NCI-H128 (cell line): ENCODE measurements at regions not wholly inside any gene's neighbourhood (a gene's known extent, or its start where the extent isn't known, plus 50 kb on each side); places are given as distances from the start of the nearest gene placed in this dataset.

Experiments used
- DNase-seq: peaks from one replicate; lab custom pipeline; 2025; ENCODE audit not compliant: unreplicated experiment; lab: John Stamatoyannopoulos, UW

DNA sequence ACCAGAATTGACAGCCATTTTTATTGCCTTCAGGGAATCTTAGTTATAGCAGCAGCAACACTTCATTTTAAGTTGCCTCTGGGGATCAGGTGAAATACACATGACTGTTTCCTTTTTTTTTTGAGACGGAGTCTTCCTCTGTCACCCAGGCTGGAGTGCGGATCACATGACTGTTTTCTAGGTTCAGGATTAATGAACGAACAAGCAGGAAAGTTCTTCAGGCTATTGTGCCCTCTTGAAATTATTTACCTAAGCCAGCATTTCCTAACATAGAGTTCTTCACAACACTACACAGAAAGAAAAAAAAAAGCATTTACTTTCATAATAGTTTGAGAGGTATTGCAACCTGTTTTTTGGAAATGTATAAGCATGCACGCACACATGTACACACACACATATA is 2032.8 kb downstream of the PCDH7 start:
- DNase-seq = no peak

DNA sequence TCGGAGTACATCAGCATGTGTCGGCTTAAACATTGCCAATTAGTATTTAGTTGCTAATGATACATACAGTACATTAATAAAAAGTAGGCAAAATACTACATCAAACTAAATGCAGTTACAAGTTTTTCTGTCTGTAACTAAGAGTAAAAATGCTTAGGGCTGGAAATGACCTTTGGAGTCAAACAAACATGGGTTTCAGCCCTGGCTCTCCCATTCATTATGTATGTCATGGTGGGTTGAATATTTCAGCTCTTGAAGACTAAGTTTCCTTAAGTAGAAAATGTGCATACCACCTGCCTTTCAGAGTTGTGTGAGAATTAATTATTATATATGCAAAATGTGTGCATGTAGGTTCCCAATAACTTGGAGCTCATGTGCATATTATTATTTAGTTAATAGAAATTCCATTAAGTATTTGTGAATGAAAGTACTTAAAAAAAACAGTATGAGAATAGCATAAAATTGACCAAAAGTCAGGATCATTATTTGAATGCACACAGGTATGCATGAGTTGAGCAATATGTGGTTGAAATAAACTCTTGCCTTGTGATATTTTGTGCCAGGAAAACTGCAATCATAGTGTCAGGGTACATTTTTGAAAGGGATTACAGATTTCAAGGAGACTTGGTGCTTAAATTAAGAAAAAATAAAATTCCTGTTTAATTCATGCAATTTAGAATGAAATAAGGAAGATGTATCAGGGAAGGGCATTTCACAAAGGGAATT is 2048.7 kb downstream of the PCDH7 start:
- DNase-seq = no peak

DNA sequence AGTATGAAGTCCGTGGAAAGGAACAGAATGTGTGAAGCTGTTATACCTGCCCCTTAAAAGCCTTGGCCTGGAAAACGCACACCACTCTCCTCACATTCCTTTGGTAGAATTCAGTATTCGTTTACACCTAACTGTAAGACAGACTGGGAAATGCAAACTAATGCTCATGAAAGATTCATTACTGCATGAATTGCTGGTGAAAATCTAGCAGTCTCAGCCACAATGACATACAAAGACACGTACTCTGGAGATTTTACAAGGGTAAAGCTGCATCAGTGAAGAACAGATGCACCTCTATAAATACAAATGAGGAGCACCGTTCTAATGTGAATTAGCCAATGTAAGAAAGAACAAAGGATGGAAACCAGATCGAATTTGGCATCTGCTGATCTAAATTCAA is 2051.3 kb downstream of the PCDH7 start:
- DNase-seq = no peak

DNA sequence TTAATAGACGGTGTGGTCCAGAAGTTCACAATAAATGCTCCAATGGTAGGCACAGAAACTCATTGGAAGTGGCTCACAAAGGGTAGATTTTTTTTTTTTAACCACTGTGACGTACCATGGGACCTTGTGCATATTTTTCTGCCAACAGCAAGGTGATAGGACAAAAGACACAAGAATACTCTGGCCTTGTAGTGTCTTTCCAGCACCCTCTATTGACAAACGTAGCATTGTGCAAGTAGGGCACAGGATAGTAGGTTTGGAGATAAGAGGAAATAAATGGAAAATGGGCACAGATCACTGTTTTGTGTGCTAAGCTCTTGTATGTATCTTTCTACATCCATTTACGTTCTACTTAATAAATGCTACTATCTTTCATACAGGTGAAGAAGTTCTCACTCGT is 2054.9 kb downstream of the PCDH7 start:
- DNase-seq = no peak

DNA sequence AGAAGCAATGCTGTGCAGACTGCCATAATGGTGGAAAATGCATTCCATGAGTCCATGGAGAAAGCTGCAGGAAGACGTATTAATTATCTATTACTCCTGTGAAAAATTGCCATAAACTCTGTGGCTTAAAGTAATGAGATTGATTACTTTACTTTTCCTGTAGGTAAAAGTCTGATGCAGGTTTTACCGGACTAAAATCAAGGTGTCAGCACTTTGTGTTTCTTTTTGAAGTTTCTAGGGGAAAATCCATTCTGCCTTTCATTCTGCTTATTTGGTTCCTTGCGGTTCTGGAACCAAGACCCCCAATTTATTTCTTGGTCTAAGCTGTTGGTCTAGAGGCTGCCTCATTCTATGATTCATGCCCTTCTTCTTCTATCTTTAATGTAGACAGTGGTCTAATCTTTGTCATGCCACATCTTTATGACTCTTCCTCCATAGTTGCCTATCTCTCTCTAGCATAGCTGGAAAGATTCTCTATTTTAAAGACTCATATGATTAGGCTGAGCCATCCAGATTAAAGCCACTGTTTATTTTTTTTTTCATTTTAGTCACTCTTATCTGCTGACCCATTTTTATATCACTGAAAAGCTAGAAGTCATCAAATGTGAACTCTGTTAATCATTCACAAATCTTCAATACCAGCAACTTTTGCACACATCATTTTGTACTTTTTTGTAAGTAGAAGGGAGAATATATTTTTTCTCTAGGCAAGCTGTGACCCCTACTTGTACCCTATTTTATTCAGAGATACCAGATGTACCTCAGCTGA is 2056.4 kb downstream of the PCDH7 start:
- no peak for DNase-seq

DNA sequence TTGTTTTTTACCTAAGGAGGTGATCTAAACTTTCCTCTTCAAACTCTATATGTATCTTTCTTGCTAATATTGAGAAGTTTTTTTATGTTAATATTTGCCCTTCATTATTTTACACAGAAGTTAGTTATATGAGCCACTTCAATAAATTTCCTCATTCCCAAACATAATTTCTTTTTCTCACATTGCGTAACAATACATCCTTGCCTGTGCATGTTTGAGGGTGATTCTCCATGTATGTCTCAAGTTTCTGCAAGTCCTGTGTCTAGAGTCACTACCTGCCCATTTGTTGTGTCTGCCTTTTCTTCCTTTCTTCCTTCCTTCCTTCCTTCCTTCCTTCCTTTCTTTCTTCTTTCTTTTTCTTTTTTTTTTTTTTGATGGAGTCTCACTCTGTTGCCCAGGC is 2057.9 kb downstream of the PCDH7 start:
- DNase-seq = no peak

DNA sequence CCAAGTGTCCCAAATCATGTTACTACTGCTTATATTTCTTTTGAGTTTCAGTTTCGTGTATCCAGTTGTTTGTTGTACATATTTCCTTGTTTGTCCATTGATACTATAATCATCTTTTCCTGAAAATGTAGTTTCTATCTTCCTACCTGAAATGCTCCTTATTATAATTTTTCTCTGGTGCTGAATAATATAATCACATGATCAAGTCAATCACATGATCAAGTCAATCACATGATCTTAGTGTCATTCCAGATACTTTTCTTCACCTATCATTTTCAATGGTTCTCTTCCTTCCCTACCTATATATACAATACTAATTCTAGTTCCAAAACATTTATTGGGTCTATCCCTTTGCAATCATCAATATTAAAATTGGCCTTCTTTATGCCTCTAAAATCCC is 2058.8 kb downstream of the PCDH7 start:
- DNase-seq = no peak

DNA sequence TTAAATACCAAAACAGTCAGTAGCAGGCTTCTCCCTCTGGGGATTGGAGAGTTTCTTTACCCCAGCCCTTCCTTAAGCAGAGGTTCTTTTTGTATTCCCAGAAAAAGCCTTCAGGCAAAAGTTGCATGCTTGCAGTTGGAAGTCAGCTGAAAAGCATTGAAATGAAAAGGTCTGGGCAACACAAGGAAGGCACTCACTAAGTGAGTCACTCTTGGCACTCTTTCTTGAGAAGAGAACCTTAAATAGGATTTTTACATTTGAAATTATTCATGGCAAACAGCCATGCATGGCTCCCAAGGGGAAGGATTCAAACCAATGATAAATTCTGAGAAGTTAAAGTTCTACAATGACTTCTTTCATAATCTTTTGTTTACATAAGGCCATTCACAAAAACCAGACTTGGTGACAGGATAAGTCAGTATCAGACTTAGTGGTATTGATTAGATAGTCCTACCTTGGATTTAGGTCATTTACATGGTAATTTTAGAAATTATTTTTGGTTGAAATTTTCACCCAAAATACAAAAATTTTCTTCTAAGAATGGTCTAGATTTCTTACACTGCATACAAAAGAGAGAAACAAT is 2068.9 kb downstream of the PCDH7 start:
- DNase-seq = no peak

DNA sequence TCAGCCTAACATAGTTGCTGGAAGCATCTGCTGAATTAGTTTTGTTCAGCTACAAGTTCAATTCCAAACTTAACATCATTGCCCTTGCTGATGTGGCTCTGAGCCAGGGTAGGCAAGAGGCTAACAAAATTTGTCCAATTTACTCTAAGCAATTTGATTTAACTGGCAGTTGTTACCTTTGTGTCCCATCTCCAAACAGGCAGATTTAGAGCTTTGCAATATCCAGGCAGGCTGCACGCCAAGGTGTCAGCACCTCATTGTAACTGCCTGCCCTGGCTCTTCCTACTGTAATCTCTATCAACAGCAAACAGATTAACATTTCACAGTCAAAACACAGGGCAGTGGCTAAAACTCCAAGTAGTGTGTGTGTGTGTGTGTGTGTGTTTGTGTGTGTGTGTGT is 2070.6 kb downstream of the PCDH7 start:
- no peak for DNase-seq

DNA sequence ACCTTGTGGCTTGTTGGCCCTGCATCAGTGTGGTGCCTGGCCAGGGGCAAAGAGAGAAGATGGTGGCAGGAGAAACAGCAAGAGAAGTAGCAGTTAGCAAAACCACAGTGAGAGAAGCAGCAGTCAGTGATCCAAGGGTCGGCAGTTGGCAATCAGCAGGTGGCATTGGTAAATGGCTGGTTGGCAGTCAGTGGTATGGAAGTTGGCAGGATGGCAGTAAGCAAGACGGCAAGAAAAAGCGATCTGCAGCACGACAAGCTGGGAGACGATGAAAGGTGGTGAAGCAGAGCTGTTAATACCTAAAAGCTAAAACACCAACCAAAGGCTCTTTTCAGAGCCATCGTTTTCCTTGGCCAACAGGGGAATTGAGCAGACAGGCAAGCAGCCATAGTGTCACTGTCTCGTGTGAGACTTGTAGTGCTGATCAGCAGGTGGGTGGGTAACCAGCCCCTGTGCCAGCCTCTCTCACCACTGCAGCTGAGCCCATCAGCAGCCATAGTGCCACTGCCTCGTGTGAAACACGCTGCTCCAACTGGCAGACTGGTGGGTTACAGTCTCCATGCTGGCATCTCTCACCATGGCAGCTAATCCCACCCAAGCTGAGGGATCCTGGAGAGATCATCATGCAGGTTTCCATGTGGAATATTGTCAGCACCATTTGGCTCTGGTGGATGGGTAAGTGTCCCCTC is 2078.4 kb downstream of the PCDH7 start:
- DNase-seq = no peak

DNA sequence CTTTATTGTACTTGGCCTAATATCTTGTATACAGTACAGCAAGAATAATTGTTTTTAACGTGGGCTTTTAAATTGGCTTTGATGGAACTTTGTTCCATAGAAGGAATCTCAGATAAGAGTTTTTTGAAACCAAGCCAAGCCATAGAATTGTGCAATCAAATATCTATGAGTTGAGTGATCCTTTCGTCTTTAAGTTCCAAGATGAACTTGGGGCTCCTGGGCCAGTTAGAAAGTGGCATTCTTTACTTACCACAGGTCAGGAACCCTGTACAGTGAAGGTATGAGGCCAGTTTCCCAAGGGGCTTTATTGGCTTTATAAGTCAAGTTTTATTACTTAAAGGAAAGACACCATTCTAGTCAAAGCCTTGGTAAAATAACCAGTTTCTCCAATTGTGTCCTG is 2104.2 kb downstream of the PCDH7 start:
- DNase-seq = no peak

DNA sequence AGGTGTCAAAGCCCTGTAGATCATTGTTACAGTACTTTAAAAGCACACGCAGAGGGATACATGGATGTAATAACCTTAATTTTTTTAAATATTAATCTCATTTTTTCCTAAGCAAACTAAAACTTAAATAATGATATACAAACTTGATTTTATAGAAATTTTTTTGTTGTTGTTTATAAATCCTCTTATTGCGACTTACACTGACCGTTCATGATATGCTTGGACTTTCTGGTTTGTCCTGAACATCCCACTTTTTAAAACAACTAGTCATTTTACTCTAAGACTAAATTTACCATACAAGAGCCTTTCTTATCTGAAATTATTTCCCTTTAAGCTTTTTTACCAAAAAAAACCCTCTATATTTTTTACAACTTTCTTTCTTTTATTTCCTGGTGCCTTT is 2106.0 kb downstream of the PCDH7 start:
- no peak for DNase-seq

DNA sequence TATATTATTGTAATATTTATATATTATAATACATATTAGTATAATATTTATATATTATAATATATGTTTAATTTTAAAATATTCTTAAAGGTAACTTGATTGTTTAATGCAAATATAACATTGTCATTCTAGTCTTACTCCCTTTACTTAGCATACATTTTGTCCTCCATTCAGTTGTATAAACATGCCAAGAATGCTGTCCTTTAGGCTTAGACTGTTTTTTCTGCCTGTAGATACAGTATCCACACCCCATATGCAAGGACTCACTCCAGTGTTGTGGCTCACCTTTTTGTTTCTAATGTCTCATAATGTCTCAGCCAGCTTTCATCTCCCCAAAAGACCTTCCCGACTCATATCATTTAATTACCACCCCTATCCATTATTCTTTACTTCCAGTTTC is 2110.0 kb downstream of the PCDH7 start:
- DNase-seq = no peak

DNA sequence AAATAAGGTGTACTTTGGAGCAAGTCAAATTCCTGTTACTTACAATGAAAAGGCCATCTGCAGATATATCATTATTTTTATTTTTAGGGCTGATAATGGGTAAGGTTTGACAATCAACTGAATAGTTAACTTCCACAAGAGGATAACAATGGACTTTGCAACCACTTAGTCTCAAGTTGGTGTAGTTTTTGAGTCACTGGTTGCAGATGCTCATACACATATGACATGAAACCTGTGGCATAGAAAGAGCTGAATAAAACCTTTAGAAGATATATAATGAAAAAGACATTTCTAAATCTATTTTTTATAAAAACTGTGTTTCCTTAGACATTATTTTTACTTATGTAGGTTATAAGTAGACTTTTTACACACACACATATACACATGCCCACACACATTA is 2110.9 kb downstream of the PCDH7 start:
- no peak for DNase-seq

DNA sequence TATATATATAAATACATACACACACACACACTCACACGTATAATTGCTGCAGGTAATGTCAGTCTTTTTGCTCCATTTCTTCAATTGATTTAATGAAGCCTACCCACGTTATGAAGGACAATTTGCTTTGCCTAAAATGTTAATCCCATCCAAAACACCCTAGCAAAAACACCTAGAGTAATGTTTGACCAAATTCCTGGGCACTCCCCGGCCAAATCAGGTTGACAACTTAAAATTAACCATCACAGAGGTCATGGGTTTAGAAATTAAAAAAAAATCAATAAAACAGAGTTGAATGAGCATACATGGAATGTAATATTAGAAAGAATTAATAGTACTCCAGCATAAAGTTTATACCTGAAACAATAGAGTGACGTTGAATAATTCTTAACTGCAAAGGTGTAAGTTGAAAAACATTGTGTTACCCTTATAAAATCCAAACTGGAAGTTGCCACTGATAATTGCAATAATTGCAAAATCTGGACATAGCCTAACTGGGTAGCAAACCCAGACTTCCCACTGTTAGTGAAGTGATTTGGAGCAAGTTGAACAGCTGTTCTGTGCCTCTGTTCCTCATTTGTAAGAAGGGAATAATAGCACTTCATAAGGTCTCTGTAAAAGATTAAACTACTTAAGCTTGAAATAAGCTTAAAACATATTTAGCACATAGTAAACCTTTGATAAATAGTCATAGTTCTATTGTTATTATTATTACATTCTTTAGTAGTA is 2120.5 kb downstream of the PCDH7 start:
- DNase-seq = no peak

DNA sequence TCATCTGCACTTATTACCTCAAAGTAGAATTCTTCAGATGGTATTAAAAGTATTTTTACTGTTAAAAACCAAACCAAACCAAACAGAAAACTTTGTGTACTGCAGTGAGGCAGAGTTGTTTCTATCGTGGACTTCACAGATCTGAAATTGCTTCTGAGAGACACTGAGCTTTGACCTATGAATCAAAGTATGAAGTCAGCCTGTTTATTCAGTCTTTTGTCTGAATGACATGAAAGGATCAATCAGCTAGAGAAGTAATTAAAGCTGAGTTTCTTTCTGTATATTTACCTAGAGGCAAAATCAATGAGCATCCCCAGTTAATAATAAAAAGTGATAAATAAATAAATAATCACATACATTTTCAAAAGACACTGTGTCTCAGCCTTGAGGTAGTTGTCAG is 2121.0 kb downstream of the PCDH7 start:
- DNase-seq = no peak

DNA sequence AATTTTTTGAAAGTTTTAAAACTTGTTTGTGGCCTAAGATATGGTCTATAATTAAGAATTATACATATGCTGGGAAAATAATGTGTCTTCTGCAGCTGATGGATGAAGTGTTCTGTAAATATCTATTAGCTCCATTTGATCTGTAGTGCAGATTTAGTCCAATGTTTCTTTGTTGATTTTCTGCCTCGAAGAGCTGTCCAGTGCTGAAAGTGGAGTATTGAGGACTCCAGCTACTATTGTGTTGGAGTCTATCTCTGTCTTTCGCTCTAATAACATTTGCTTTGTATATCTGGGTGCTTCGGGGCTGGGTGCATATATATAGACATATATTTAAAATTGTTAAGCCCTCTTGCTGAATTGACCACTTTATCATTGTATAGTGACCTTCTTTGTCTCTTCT is 2127.3 kb downstream of the PCDH7 start:
- DNase-seq = no peak

DNA sequence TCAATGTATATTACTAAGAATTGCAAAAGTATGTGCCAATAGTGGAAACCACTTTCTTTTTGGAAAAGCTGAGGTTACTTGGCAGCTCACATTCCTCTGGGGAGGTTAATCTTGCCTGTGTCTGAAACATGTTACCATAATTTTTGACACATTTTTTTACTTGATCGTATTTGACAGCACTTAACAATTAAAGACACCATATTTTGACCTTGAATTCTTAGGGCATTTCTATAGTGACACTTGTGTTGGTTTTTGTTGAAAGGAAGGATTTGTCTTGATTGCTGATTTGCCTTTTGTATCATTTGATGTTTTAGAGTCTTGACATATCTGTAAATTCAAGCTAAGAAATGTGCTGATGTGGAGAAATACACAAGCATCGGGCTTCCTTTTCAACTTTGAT is 2135.5 kb downstream of the PCDH7 start:
- no peak for DNase-seq

DNA sequence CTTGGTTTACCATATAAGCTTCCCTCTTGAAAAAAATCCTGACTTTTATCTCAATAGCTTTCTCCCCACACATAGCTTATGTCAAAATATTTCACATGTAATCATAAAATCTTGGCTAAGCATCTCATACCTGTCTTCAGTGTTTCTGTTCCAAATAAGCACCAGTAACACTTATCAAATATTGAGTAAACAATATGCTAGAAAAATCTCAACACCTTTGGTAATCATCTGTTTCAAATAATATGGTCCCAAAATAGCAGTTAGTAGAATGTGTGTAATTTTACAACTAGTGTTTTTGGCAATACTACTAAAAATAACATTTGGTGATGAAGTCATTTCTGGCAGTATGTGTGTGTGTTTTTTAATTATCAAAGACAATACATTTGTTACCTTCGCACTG is 2138.2 kb downstream of the PCDH7 start:
- DNase-seq = no peak

DNA sequence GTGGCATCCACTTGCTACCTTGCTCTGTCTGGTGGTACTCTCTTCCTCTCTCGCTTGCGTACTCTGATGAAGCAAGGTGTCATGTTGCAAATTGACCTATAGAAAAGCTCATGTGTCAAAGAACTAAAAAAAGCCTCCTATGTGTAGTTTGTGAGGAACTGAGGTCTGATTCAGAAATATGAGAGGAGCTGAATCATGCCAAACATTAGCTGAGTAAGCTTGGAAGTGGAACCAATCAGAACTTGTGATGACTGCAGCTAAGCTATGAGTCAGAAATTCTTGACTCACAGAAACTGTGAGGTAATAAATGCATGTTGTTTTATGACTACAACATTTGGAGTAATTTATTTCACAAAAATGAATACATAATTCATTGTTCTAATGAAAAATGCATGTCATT is 2138.8 kb downstream of the PCDH7 start:
- no peak for DNase-seq

DNA sequence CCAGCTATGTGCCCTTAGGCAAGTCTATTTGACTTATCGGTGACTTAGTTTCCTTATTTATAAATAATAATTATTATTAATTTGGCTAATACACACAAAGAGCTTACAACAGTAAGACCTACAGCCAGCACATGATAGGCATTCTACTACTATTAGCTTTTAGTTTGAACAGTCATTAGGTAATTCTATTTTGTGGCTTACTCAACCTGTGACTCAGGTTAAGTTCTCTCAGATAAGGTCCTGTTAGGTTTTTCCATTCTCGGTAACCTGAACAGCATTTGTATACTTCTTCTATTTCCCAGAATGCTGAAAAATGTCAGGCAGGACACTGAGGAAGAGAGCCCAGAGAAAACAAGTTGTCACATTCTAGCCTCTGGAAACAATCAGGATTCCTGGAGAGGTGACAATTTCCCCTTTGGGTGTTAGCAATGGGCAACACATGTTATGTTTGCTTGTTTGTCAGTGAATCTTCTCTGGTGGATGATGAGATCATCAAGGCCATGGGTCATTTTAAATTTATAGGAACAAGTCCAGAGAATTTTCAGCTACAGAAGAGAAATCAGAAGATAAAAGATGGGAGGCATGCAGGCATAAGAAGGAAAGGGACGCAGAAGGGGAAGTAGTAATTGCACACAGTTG is 2144.7 kb downstream of the PCDH7 start:
- no peak for DNase-seq
